ENCODE measurements at regions not wholly inside any gene's neighbourhood (a gene's known extent, or its start where the extent isn't known, plus 50 kb on each side); places are given as distances from the start of the nearest gene placed in this dataset.
"Not testable (repeated sequence)": the region's sequence is repeated elsewhere in the genome, so short reads cannot be mapped to it uniquely, and the experiment has no call there.

DNA sequence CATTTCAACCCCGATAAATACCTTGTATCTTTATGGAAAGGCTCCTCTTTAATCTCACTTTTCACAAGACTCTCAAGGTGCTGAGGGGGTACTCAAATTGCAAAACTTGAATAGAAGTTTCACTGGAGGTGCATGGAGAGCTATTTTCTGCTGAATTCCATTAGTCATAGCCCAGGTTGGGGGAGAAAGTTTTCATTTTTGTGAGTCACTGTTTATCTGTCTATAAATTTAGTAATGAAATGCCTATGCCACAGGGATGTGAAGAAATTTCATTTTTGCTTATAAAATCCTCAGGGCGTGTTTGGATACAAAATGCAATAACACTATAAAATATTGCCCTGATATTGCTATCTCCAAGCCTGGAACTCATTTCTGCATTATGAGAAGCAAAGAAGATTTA, 346.3 kb downstream of the LRATD1 start:
- H3K27me3 ChIP-seq (ENCODE audit: control insufficient read depth, insufficient read depth, low read length): no peaks in the 10 kb centered on the region
- no peak overlapping the region for H3K9ac ChIP-seq (ENCODE audit: low read length)
- no peaks in the 10 kb centered on the region for H3K4me1 ChIP-seq (ENCODE audit: control insufficient read depth, insufficient read depth, low read length)
- no peak overlapping the region for H3K27ac ChIP-seq (ENCODE audit: low read depth, low read length)
- no peaks in the 10 kb centered on the region for H3K36me3 ChIP-seq (ENCODE audit: control insufficient read depth, insufficient read depth, low read length)
- H3K9me3 ChIP-seq (ENCODE audit: control insufficient read depth, insufficient read depth, low read depth, low read length): no peaks in the 10 kb centered on the region
- no peak overlapping the region for H3K4me3 ChIP-seq (ENCODE audit: low read depth, low read length)

GRCh38 chr2:14982790-14983189, 350.3 kb downstream of the LRATD1 start:
- H3K27ac ChIP-seq (ENCODE audit: low read depth, low read length): no peak overlapping the region
- no peaks in the 10 kb centered on the region for H3K9me3 ChIP-seq (ENCODE audit: control insufficient read depth, insufficient read depth, low read depth, low read length)
- no peaks in the 10 kb centered on the region for H3K4me1 ChIP-seq (ENCODE audit: control insufficient read depth, insufficient read depth, low read length)
- no peaks in the 10 kb centered on the region for H3K27me3 ChIP-seq (ENCODE audit: control insufficient read depth, insufficient read depth, low read length)
- no peak overlapping the region for H3K4me3 ChIP-seq (ENCODE audit: low read depth, low read length)
- no peak overlapping the region for H3K9ac ChIP-seq (ENCODE audit: low read length)
- H3K36me3 ChIP-seq (ENCODE audit: control insufficient read depth, insufficient read depth, low read length): no peaks in the 10 kb centered on the region

GRCh38 chr2:14988600-14988999, 356.1 kb downstream of the LRATD1 start:
- Histone ChIP-seq H3K36me3 (ENCODE audit: control insufficient read depth, insufficient read depth, low read length) (no peaks in the 10 kb centered on the region), H3K9me3 (ENCODE audit: control insufficient read depth, insufficient read depth, low read depth, low read length) (no peaks in the 10 kb centered on the region), H3K4me3 (ENCODE audit: low read depth, low read length) (no peak overlapping the region), H3K9ac (ENCODE audit: low read length) (no peak overlapping the region), H3K27ac (ENCODE audit: low read depth, low read length) (no peak overlapping the region), H3K27me3 (ENCODE audit: control insufficient read depth, insufficient read depth, low read length) (no peaks in the 10 kb centered on the region), H3K4me1 (ENCODE audit: control insufficient read depth, insufficient read depth, low read length) (no peaks in the 10 kb centered on the region)

- no peak overlapping the region for H3K9ac ChIP-seq (ENCODE audit: low read length)
- no peak overlapping the region for H3K27ac ChIP-seq (ENCODE audit: low read depth, low read length)
- H3K4me1 ChIP-seq (ENCODE audit: control insufficient read depth, insufficient read depth, low read length): no peaks in the 10 kb centered on the region
- H3K4me3 ChIP-seq (ENCODE audit: low read depth, low read length): no peak overlapping the region
- no peaks in the 10 kb centered on the region for H3K36me3 ChIP-seq (ENCODE audit: control insufficient read depth, insufficient read depth, low read length)
- no peaks in the 10 kb centered on the region for H3K27me3 ChIP-seq (ENCODE audit: control insufficient read depth, insufficient read depth, low read length)
- no peaks in the 10 kb centered on the region for H3K9me3 ChIP-seq (ENCODE audit: control insufficient read depth, insufficient read depth, low read depth, low read length)
These were observed 359.2 kb downstream of the LRATD1 start for GRCh38 chr2:14991723-14992122.

GRCh38 chr2:14994721-14995120, 362.2 kb downstream of the LRATD1 start:
- H3K27ac ChIP-seq (ENCODE audit: low read depth, low read length): no peak overlapping the region
- no peaks in the 10 kb centered on the region for H3K4me1 ChIP-seq (ENCODE audit: control insufficient read depth, insufficient read depth, low read length)
- no peak overlapping the region for H3K4me3 ChIP-seq (ENCODE audit: low read depth, low read length)
- H3K9ac ChIP-seq (ENCODE audit: low read length): no peak overlapping the region
- no peaks in the 10 kb centered on the region for H3K27me3 ChIP-seq (ENCODE audit: control insufficient read depth, insufficient read depth, low read length)
- H3K36me3 ChIP-seq (ENCODE audit: control insufficient read depth, insufficient read depth, low read length): no peaks in the 10 kb centered on the region
- H3K9me3 ChIP-seq (ENCODE audit: control insufficient read depth, insufficient read depth, low read depth, low read length): no peaks in the 10 kb centered on the region

- Histone ChIP-seq H3K9ac (ENCODE audit: low read length) (no peak overlapping the region), H3K27me3 (ENCODE audit: control insufficient read depth, insufficient read depth, low read length) (no peaks in the 10 kb centered on the region), H3K27ac (ENCODE audit: low read depth, low read length) (no peak overlapping the region), H3K4me3 (ENCODE audit: low read depth, low read length) (no peak overlapping the region), H3K36me3 (ENCODE audit: control insufficient read depth, insufficient read depth, low read length) (no peaks in the 10 kb centered on the region), H3K9me3 (ENCODE audit: control insufficient read depth, insufficient read depth, low read depth, low read length) (no peaks in the 10 kb centered on the region), H3K4me1 (ENCODE audit: control insufficient read depth, insufficient read depth, low read length) (no peaks in the 10 kb centered on the region)
These were observed 364.0 kb downstream of the LRATD1 start for GRCh38 chr2:14996351-14997014.

DNA sequence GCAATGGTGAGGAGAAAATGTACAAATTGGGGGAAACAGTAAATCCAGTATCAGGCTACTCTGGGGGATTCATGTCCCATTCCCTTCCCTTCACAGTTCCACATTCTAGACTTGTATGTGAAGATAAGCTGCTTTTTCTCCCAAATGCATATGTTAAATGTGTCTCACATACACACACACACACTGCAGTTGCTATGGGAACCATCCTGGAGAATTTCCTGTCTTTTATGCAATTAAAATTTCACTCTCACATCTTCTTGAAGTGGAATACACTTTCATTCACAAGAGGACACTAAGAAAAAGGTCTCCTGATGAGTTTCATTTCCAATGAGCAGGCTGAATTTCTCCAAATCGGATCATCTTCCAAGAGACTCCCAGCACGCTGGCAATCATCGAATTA, 366.0 kb downstream of the LRATD1 start:
- no peaks in the 10 kb centered on the region for H3K4me1 ChIP-seq (ENCODE audit: control insufficient read depth, insufficient read depth, low read length)

GRCh38 chr2:14999114-14999661, 366.7 kb downstream of the LRATD1 start:
- no peaks in the 10 kb centered on the region for H3K4me1 ChIP-seq (ENCODE audit: control insufficient read depth, insufficient read depth, low read length)
- H3K9ac ChIP-seq (ENCODE audit: low read length): no peak overlapping the region
- H3K27ac ChIP-seq (ENCODE audit: low read depth, low read length): no peak overlapping the region
- no peaks in the 10 kb centered on the region for H3K9me3 ChIP-seq (ENCODE audit: control insufficient read depth, insufficient read depth, low read depth, low read length)
- no peak overlapping the region for H3K4me3 ChIP-seq (ENCODE audit: low read depth, low read length)
- no peaks in the 10 kb centered on the region for H3K36me3 ChIP-seq (ENCODE audit: control insufficient read depth, insufficient read depth, low read length)
- no peaks in the 10 kb centered on the region for H3K27me3 ChIP-seq (ENCODE audit: control insufficient read depth, insufficient read depth, low read length)

More for the DNA sequence above, 366.0 kb downstream of the LRATD1 start:
- H3K9ac ChIP-seq (ENCODE audit: low read length): no peak overlapping the region
- H3K9me3 ChIP-seq (ENCODE audit: control insufficient read depth, insufficient read depth, low read depth, low read length): no peaks in the 10 kb centered on the region
- no peaks in the 10 kb centered on the region for H3K27me3 ChIP-seq (ENCODE audit: control insufficient read depth, insufficient read depth, low read length)
- H3K27ac ChIP-seq (ENCODE audit: low read depth, low read length): no peak overlapping the region
- no peak overlapping the region for H3K4me3 ChIP-seq (ENCODE audit: low read depth, low read length)
- H3K36me3 ChIP-seq (ENCODE audit: control insufficient read depth, insufficient read depth, low read length): no peaks in the 10 kb centered on the region

GRCh38 chr2:15002519-15002918, 370.0 kb downstream of the LRATD1 start:
- not testable (repeated sequence) for H3K27ac ChIP-seq (ENCODE audit: low read depth, low read length); H3K27me3 ChIP-seq (ENCODE audit: control insufficient read depth, insufficient read depth, low read length); H3K9me3 ChIP-seq (ENCODE audit: control insufficient read depth, insufficient read depth, low read depth, low read length); H3K36me3 ChIP-seq (ENCODE audit: control insufficient read depth, insufficient read depth, low read length); H3K4me3 ChIP-seq (ENCODE audit: low read depth, low read length); H3K4me1 ChIP-seq (ENCODE audit: control insufficient read depth, insufficient read depth, low read length); H3K9ac ChIP-seq (ENCODE audit: low read length)

- no peaks in the 10 kb centered on the region for H3K9me3 ChIP-seq (ENCODE audit: control insufficient read depth, insufficient read depth, low read depth, low read length)
- no peaks in the 10 kb centered on the region for H3K4me1 ChIP-seq (ENCODE audit: control insufficient read depth, insufficient read depth, low read length)
- H3K4me3 ChIP-seq (ENCODE audit: low read depth, low read length): no peak overlapping the region
- H3K9ac ChIP-seq (ENCODE audit: low read length): no peak overlapping the region
- no peaks in the 10 kb centered on the region for H3K27me3 ChIP-seq (ENCODE audit: control insufficient read depth, insufficient read depth, low read length)
- no peak overlapping the region for H3K27ac ChIP-seq (ENCODE audit: low read depth, low read length)
- no peaks in the 10 kb centered on the region for H3K36me3 ChIP-seq (ENCODE audit: control insufficient read depth, insufficient read depth, low read length)
These were observed 374.1 kb downstream of the LRATD1 start for GRCh38 chr2:15006667-15007066.

DNA sequence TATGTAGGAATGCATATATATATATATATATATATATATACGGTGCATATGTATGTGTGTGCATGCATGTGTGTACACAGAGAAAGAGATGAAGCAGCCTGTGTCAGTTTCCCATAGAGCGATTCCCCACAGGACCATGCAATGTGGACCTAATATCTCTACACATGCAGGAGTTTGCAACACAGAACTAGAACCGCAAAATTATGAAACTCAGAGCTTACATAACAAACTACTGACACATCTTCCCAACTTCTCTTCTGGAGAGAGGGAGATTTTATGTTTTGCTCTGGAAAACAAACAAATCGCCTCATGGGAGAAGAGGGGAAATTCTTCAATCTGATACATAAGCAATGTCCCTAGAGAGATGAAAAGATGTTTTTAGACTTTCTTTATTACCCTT, 377.2 kb downstream of the LRATD1 start:
- Histone ChIP-seq H3K9ac (ENCODE audit: low read length) (no peak overlapping the region), H3K27ac (ENCODE audit: low read depth, low read length) (no peak overlapping the region), H3K9me3 (ENCODE audit: control insufficient read depth, insufficient read depth, low read depth, low read length) (no peaks in the 10 kb centered on the region), H3K4me3 (ENCODE audit: low read depth, low read length) (no peak overlapping the region), H3K27me3 (ENCODE audit: control insufficient read depth, insufficient read depth, low read length) (no peaks in the 10 kb centered on the region), H3K36me3 (ENCODE audit: control insufficient read depth, insufficient read depth, low read length) (no peaks in the 10 kb centered on the region), H3K4me1 (ENCODE audit: control insufficient read depth, insufficient read depth, low read length) (no peaks in the 10 kb centered on the region)
